GM12878 (cell line): ENCODE measurements at regions not wholly inside any gene's neighbourhood (a gene's known extent, or its start where the extent isn't known, plus 50 kb on each side); places are given as distances from the start of the nearest gene placed in this dataset.

Source experiments
- ATAC-seq: fragments of 200-7000 bp; cut with Tn5 transposase; 3 replicates; pipeline ENCODE4 v1.9.1; 2020; ENCODE audit warnings: mild to moderate bottlenecking, moderate library complexity
- BruUV-seq: library from RNA; stranded (reverse); fragments of 400-500 nt; replicated peaks from 2 replicates; lab custom pipeline; 2021; lab: Mats Ljungman, UMichigan
- CTCF ChIA-PET: fragments of 300-600 bp; sonication (Branson Sonifier 250); formaldehyde crosslinking; extraction: SDS; loops from one replicate; lab custom pipeline; 2021; ENCODE audit warnings: inconsistent platforms; lab: Yijun Ruan, JAX
- POLR2A ChIA-PET: fragments of 350-600 bp; formaldehyde crosslinking; extraction: SDS; loops from one replicate; lab custom pipeline; 2021; ENCODE audit warnings: inconsistent platforms; lab: Charles Lee
- RAD21 ChIA-PET: fragments of 300-600 bp; sonication (Branson Sonifier 250); formaldehyde crosslinking; loops from one replicate; lab custom pipeline; 2023; ENCODE audit warnings: antibody characterized with exemption; ENCODE audit not compliant: unreplicated experiment; lab: Charles Lee
- SMC1A ChIA-PET: fragments of 300-600 bp; sonication (Branson Sonifier 250); formaldehyde crosslinking; loops from one replicate; lab custom pipeline; 2023; ENCODE audit not compliant: unreplicated experiment, uncharacterized antibody; lab: Charles Lee
- DNase-seq: peaks from one replicate; pipeline ENCODE4 v3.0.0-alpha.2; 2011; ENCODE audit warnings: low read depth, low spot score
- FAIRE-seq: peaks from 3 replicates; lab custom pipeline; 2011; peaks lifted over from hg19 to GRCh38; lab: Jason Lieb, UNC
- H2AFZ ChIP-seq: 2 replicates; pipeline ENCODE4 v1.6.0; 2011; ENCODE audit warnings: low read depth, low read length, control low read depth; ENCODE audit not compliant: control insufficient read depth
- H3K27ac ChIP-seq: 2 replicates; pipeline ENCODE4 v1.5.1; 2011; ENCODE audit warnings: control low read depth; ENCODE audit not compliant: control insufficient read depth, insufficient read depth
- H3K27me3 ChIP-seq, 2 experiments: replicated peaks in 1 of 2; 2 replicates each; pipeline versions ENCODE4 v1.6.0 to v1.6.1; 2011; ENCODE audit warnings: low read length in 1 of 2; ENCODE audit not compliant: control insufficient read depth in 2 of 2, insufficient read depth in 2 of 2
- H3K36me3 ChIP-seq, 2 experiments: 2 replicates each; pipeline ENCODE4 v1.5.1; 2011; ENCODE audit warnings: low read length in 1 of 2; ENCODE audit not compliant: control insufficient read depth in 2 of 2, insufficient read depth in 2 of 2
- H3K4me1 ChIP-seq: 2 replicates; pipeline ENCODE4 v1.6.1; 2011; ENCODE audit warnings: mild to moderate bottlenecking, low read length, moderate library complexity, mixed read lengths; ENCODE audit not compliant: control insufficient read depth, insufficient read depth
- H3K4me2 ChIP-seq: 2 replicates; pipeline ENCODE4 v1.6.0; 2011; ENCODE audit warnings: control low read depth; ENCODE audit not compliant: control insufficient read depth, insufficient read depth
- H3K4me3 ChIP-seq: fragments of 200-600 bp; sonication (generic); 2 replicates; pipeline ENCODE4 v1.5.1; 2016
- H3K79me2 ChIP-seq: 2 replicates; pipeline ENCODE4 v1.6.0; 2011; ENCODE audit warnings: low read length; ENCODE audit not compliant: control insufficient read depth, insufficient read depth
- H3K9ac ChIP-seq: 2 replicates; pipeline ENCODE4 v1.8.0; 2011; ENCODE audit warnings: low read length, control low read depth, mixed read lengths; ENCODE audit not compliant: control insufficient read depth, insufficient read depth
- H3K9me3 ChIP-seq: replicated peaks from 3 replicates; pipeline ENCODE4 v1.5.1; 2011; ENCODE audit warnings: mild to moderate bottlenecking, low read length; ENCODE audit not compliant: control insufficient read depth, insufficient read depth
- H4K20me1 ChIP-seq: 2 replicates; pipeline ENCODE4 v1.6.0; 2011; ENCODE audit not compliant: control insufficient read depth, insufficient read depth
- BHLHE40 ChIP-seq, 2 experiments: fragments of 450-650 bp in 1 of 2; IDR thresholded peaks; 2 replicates each; pipeline ENCODE4 v1.6.1; 2011 to 2017; ENCODE audit warnings: low read depth in 2 of 2, borderline replicate concordance in 1 of 2, improper control_type of control experiment in 1 of 2, low read length in 1 of 2, mild to moderate bottlenecking in 1 of 2
- BMI1 ChIP-seq: fragments of 450-650 bp; IDR thresholded peaks from 2 replicates; pipeline ENCODE4 v1.6.1; 2016; ENCODE audit warnings: mild to moderate bottlenecking, moderate library complexity, borderline replicate concordance
- EGR1 ChIP-seq, 2 experiments: IDR thresholded peaks; 1 replicate in 1 of 2; 2 replicates in 1 of 2; pipeline ENCODE4 v1.6.1; 2011 to 2012; ENCODE audit warnings: low read depth in 2 of 2, low read length in 2 of 2, borderline replicate concordance in 1 of 2, mild to moderate bottlenecking in 1 of 2, moderate library complexity in 1 of 2
- HDAC2 ChIP-seq: fragments of 200-600 bp; sonication (generic); IDR thresholded peaks from 2 replicates; pipeline ENCODE4 v1.6.1; 2017
- JUNB ChIP-seq: IDR thresholded peaks from 2 replicates; pipeline ENCODE4 v1.6.1; 2016; ENCODE audit warnings: antibody characterized with exemption, mild to moderate bottlenecking
- KAT2A ChIP-seq: conservative IDR thresholded peaks from 2 replicates; pipeline ENCODE4 v1.6.1; 2011; ENCODE audit warnings: low read depth, low read length; ENCODE audit not compliant: control insufficient read depth
- MEF2B ChIP-seq: fragments of 450-650 bp; IDR thresholded peaks from 2 replicates; pipeline ENCODE4 v1.6.1; 2018; ENCODE audit warnings: mild to moderate bottlenecking, moderate library complexity; ENCODE audit not compliant: partially characterized antibody, poor library complexity, severe bottlenecking
- MTA2 ChIP-seq: fragments of 450-650 bp; IDR thresholded peaks from 2 replicates; pipeline ENCODE4 v1.6.1; 2016; ENCODE audit warnings: low read depth, mild to moderate bottlenecking, moderate library complexity
- NBN ChIP-seq: fragments of 450-650 bp; IDR thresholded peaks from 2 replicates; pipeline ENCODE4 v1.6.1; 2016
- SIN3A ChIP-seq: IDR thresholded peaks from 2 replicates; pipeline ENCODE4 v1.6.1; 2012; ENCODE audit warnings: low read depth, low read length, improper control_type of control experiment
- SUZ12 ChIP-seq: fragments of 200-600 bp; sonication (generic); IDR thresholded peaks from one replicate; pipeline ENCODE4 v1.6.1; 2018; ENCODE audit warnings: antibody characterized with exemption, mild to moderate bottlenecking; ENCODE audit not compliant: unreplicated experiment
- WGBS: methylation state at CpG from one replicate; pipeline ENCODE4 v1.1.6; 2016; ENCODE audit warnings: low lambda C conversion rate; ENCODE audit not compliant: insufficient replicate concordance, insufficient coverage; ENCODE audit errors: missing lambda C conversion rate; 5-methylcytosine and 5-hydroxymethylcytosine counted together
- in situ Hi-C: fragments of 300-500 bp; cut with MboI; formaldehyde crosslinking; loops from 9 replicates; pipeline ENCODE4 v1.14.3; 2018; ENCODE audit warnings: mixed read lengths
- intact Hi-C: fragments of 100-400 bp; cut with micrococcal nuclease; formaldehyde crosslinking; loops from one replicate; pipeline ENCODE4 v1.14.2; 2022; ENCODE audit not compliant: unreplicated experiment
- TF ChIP-seq, protein P1 (sequence below): fragments of 450-650 bp; IDR thresholded peaks from 2 replicates; pipeline ENCODE4 v1.6.1; 2017; ENCODE audit warnings: mild to moderate bottlenecking, moderate library complexity
- TF ChIP-seq, protein P2 (sequence below): IDR thresholded peaks from 2 replicates; pipeline ENCODE4 v1.6.1; 2011; ENCODE audit warnings: borderline replicate concordance, low read depth, mild to moderate bottlenecking, moderate library complexity, mixed read lengths, low read length; ENCODE audit not compliant: insufficient read depth; ENCODE audit errors: extremely low read length
- TF ChIP-seq, protein P3 (sequence below): fragments of 450-650 bp; IDR thresholded peaks from 2 replicates; pipeline ENCODE4 v1.6.1; 2017; ENCODE audit warnings: antibody characterized with exemption, mild to moderate bottlenecking, moderate library complexity

DNA sequence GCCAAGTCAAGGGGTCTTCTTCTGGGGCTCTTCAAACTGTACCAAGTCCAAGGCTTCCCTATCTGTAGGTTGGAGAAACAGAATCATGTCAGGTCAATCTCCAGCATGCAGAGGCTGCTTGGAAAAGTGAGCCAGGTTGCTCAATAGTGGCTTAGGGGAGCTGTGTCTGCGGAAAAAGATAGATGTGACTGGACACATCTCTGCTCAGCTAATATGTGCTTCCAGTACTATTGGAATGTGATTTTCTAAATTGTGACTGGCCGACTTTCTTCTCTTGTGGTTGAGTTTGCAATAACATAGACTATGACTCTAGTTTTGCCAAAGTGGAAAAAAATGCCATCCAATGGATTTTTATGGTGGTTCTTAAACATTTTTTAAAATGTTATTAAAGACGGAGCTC lies 136.7 kb downstream of the BOD1 start (continued):
- TF ChIP-seq, protein P1, sequence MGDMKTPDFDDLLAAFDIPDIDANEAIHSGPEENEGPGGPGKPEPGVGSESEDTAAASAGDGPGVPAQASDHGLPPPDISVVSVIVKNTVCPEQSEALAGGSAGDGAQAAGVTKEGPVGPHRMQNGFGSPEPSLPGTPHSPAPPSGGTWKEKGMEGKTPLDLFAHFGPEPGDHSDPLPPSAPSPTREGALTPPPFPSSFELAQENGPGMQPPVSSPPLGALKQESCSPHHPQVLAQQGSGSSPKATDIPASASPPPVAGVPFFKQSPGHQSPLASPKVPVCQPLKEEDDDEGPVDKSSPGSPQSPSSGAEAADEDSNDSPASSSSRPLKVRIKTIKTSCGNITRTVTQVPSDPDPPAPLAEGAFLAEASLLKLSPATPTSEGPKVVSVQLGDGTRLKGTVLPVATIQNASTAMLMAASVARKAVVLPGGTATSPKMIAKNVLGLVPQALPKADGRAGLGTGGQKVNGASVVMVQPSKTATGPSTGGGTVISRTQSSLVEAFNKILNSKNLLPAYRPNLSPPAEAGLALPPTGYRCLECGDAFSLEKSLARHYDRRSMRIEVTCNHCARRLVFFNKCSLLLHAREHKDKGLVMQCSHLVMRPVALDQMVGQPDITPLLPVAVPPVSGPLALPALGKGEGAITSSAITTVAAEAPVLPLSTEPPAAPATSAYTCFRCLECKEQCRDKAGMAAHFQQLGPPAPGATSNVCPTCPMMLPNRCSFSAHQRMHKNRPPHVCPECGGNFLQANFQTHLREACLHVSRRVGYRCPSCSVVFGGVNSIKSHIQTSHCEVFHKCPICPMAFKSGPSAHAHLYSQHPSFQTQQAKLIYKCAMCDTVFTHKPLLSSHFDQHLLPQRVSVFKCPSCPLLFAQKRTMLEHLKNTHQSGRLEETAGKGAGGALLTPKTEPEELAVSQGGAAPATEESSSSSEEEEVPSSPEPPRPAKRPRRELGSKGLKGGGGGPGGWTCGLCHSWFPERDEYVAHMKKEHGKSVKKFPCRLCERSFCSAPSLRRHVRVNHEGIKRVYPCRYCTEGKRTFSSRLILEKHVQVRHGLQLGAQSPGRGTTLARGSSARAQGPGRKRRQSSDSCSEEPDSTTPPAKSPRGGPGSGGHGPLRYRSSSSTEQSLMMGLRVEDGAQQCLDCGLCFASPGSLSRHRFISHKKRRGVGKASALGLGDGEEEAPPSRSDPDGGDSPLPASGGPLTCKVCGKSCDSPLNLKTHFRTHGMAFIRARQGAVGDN = no peak
- TF ChIP-seq MEF2B (no peak), MTA2 (no peak), EGR1 (IDR thresholded peaks at IDR 0.05; ENCODE audit: borderline replicate concordance in 1 of 2, low read depth in 2 of 2, low read length in 2 of 2) (no peak), SUZ12 (no peak)
- TF ChIP-seq, protein P2, sequence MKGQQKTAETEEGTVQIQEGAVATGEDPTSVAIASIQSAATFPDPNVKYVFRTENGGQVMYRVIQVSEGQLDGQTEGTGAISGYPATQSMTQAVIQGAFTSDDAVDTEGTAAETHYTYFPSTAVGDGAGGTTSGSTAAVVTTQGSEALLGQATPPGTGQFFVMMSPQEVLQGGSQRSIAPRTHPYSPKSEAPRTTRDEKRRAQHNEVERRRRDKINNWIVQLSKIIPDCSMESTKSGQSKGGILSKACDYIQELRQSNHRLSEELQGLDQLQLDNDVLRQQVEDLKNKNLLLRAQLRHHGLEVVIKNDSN = no peak

DNA sequence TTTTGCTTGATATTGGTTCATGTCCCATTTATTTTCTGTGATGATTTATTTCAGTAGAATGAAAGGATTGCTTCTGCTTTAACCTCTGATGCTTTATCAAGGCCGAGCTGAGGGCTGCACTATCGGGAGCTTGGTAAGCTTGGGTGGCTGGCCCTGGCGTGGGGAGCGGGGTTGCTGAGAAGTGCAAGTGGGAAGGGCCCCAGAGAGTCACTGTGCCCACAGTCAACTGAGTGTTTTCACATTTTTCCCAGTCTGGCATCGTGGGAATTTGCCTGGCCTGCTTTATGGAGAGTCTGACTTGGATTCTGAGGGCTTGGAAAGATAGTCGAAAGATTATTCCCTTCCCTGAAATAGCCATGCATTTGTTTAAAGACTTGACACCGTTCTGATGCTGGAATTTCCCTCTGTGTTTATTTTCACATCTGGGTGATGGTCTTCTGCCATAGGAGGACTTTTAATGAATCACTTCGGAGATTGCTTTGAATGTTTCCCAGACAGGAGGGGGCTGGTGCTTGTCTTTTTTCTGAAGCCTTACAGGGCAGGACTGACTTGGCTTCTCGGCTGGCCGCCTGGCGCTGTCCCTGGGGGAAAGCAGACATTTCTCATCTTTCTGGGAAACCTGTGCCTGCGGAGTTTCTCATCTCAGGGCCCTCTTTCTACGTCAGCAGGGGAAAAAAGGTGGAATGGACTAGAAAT lies 139.0 kb downstream of the BOD1 start:
- H3K4me2 ChIP-seq = no peak overlapping the region
- H3K27me3 ChIP-seq = no peaks in the 10 kb centered on the region; a peak in 3 of 4 replicates
- SMC1A ChIA-PET = no interaction called here
- CTCF ChIA-PET = no interaction called here
- 43% methylated on average over 13 of the region's 13 CpGs for WGBS
- H3K27ac ChIP-seq = no peak overlapping the region
- RAD21 ChIA-PET = no interaction called here
- ATAC-seq (no peak), FAIRE-seq (no peak), DNase-seq (no peak)
- no peak overlapping the region for H3K4me3 ChIP-seq
- H3K36me3 ChIP-seq = no peaks in the 10 kb centered on the region
- POLR2A ChIA-PET = no interaction called here
- no peaks in the 10 kb centered on the region for H3K4me1 ChIP-seq
- in situ Hi-C loops (no loop called here), intact Hi-C loops (no loop called here)
- H3K9me3 ChIP-seq = no peaks in the 10 kb centered on the region
- H3K79me2 ChIP-seq = no peaks in the 10 kb centered on the region
- H2AFZ ChIP-seq = no peak overlapping the region
- H3K9ac ChIP-seq = no peak overlapping the region
- H4K20me1 ChIP-seq = no peaks in the 10 kb centered on the region
- BruUV-seq = no TSS peak
- TF ChIP-seq HDAC2 (no peak), NBN (no peak), BMI1 (no peak), KAT2A (no peak), SIN3A (no peak), JUNB (no peak), BHLHE40 (IDR thresholded peaks at IDR 0.05; ENCODE audit: borderline replicate concordance in 1 of 2, low read depth in 2 of 2, low read length in 1 of 2) (no peak)
- TF ChIP-seq, protein P3, sequence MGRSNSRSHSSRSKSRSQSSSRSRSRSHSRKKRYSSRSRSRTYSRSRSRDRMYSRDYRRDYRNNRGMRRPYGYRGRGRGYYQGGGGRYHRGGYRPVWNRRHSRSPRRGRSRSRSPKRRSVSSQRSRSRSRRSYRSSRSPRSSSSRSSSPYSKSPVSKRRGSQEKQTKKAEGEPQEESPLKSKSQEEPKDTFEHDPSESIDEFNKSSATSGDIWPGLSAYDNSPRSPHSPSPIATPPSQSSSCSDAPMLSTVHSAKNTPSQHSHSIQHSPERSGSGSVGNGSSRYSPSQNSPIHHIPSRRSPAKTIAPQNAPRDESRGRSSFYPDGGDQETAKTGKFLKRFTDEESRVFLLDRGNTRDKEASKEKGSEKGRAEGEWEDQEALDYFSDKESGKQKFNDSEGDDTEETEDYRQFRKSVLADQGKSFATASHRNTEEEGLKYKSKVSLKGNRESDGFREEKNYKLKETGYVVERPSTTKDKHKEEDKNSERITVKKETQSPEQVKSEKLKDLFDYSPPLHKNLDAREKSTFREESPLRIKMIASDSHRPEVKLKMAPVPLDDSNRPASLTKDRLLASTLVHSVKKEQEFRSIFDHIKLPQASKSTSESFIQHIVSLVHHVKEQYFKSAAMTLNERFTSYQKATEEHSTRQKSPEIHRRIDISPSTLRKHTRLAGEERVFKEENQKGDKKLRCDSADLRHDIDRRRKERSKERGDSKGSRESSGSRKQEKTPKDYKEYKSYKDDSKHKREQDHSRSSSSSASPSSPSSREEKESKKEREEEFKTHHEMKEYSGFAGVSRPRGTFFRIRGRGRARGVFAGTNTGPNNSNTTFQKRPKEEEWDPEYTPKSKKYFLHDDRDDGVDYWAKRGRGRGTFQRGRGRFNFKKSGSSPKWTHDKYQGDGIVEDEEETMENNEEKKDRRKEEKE = no peak
